DMS153 (cell line): ENCODE measurements at regions not wholly inside any gene's neighbourhood (a gene's known extent, or its start where the extent isn't known, plus 50 kb on each side); places are given as distances from the start of the nearest gene placed in this dataset.

Source experiments
- DNase-seq: peaks from one replicate; lab custom pipeline; 2025; lab: John Stamatoyannopoulos, UW

DNA sequence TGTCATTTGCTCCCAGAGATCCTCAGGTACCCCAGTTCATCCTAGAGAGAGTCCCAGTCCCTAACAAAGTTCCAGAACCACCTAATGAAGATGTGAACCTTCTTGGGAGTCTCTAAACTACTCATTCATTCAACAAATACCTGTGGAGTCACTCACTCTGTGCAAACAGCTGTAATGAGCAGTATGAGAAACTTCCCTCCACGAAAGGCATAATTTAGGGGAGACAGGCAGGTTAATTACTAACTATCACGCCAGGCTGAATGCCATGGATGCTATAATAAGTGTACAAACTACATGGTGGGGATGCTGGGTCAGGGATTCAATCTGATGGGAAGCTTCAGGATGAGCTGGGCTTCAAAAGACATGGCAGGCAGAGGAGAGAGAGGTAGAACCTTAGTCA is 70.1 kb upstream of the AFDN start:
- DNase-seq = no peak

DNA sequence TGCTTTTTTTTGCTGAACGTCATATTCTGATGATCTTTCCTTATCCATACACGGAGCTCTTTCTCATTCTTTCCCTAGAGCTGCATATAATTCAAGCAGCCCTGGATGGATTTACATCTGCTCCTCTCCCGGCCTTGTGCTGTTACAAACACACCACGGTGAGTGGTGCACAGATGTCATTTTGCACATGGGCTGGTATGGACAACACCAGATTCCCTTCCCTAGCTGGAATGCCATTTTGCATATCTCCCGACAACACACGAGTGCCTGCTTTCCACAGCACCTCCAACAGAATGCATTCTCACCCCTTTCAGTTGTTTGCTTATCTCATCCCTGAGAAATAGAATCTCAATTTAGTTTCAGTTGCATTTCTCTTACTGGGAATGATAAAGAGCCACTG is 69.5 kb upstream of the AFDN start:
- no peak for DNase-seq

DNA sequence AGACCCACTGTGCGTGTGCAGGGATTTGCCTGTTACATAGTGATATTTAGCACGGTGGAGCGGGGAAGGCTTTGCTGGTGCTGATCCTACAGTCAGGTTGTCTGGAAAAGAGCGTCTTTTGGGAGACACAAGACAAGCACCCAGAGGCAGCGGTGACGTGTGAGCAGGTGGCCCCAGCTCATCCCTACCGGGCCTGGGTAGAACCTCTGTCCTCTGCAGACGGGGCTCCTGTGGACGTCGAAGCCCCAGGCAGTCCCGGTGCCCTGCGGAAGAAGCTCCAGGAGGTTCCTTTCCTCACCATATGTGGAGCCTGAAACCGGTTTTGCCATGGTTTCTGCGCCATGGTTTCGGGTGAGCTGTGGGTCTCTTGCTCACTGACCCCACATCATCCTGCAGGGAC is 68.9 kb upstream of the AFDN start:
- no peak for DNase-seq

DNA sequence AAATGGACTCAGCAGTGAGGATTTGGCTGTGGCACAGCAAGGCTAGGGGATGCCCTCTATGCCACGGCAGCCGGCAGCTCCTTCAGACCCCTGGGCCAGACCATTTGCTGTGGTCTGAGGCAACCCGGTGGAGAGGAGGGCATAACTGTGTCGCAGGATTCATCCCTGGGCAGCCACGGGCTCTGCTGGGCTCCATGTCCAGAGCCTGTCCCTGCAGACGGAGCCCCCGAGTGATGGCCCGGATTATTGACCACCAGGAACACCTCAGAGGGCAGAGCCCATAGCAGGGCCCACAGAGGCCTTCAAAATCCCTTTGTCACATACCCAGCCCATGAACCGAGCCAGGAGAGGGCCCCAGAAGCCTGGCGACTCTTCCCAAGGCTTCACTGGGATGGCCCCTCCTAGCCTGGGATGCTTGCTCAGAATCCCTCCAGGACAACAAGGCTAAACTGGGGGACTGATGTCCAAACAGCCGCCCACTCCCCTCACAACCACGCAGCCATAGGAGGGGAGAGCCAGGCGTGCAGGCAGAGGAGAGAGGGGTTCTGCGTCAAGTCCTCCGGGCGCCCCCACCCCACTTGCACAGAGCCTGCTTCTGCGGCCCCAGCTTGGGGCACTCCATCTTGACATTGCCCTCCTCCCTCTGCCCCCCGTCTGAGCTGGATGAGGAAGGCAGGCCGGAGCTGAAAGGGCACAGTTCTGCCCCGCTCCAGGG is 68.2 kb upstream of the AFDN start:
- no peak for DNase-seq

DNA sequence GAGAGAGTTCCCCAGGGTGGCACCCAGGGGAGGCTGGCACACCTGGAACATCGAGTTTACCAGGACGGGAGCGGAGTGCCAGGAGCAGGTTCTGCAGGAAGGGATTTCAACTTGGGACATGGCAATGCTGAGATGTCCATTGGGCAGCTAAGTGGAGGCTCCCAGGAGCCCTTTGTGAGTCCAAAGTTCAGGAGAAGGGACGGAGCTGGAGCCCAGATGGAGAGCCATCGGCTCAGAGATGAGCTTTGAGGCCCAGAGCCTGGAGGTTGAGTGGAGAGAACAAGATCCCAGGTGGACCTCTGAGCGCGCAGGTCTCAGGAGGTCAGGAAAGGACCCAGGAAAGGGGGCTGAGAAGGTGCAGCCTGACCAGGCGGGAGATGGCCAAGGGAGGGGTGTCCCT is 67.5 kb upstream of the AFDN start:
- no peak for DNase-seq

DNA sequence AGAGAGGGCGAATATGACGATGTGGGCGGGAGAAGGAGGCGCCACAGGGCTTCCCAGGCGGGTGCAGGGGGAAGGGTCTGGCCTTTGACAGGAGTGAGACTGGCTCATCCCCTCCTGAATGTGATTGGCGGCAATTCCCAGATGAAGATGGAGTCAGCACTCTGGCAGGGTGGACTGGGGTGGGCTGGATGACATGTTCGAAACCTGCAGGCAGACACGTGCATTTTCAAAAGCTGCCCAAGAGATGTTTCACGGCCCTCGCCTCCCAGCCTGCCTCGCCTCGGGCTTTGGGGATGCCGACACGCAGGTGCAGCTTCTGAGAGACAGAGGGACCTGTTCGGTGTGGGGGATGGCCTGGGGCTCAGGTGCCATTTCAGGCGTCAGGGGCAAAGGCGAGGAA is 66.8 kb upstream of the AFDN start:
- no peak for DNase-seq

DNA sequence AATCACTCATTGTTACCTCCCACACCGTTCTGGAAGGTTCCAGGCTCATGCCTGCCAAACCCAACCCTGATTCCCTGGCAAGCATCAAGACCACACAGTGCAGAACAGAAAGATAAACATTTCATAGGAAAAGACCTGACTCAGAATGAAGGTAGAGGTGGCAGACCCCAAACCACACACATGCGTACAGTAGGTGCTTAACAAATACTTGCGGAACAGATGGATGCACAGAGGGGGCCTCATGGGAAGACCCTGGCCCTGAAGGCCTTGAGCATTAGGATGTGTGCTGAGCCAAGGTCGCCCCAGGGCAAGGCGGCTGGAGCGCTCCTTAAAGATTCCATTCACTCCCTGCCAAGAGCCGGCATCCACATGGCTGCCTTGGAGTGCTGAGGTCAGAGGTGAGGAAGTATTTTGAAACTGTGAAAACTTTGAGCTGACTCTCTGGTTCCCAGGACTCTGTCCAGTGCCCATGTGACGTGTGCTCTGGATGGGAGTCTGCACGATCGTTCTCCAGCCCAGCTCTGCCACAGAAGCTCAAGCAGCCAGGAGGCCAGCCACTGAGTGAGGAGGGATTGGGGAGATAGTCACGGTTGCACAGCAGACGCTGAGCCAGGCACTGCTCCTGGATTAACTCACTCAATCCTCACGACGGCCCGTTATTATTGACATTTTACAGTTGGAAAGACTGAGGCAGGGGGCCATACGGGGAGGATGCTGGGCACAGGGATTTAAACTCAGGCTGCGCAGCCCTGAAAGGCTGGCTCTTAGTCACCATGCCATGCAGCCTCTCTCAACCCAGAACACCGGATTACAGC is 65.5 kb upstream of the AFDN start:
- DNase-seq = no peak

DNA sequence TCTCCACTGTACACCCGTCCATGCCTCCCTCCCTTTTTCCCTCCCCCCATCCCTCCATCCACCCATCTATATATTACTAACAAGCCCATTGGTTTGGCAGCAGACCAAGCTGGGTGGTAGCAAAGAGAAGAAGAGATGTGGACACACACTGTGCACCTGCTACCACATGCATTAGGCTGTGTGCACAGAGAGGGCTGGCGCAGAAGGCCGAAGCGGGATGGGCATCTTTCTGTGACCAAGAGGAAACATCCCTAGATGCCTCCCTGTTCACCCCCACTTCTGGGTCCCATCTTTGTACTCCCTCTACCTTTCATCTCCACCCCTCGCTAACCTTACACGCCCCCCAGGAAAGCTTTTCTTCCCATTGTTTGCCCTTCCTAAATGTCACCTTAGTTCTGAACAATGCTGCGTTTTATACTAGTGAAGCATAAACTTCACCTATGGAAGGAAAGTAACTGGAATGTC is 64.9 kb upstream of the AFDN start:
- peak; percentile 80 for DNase-seq

DNA sequence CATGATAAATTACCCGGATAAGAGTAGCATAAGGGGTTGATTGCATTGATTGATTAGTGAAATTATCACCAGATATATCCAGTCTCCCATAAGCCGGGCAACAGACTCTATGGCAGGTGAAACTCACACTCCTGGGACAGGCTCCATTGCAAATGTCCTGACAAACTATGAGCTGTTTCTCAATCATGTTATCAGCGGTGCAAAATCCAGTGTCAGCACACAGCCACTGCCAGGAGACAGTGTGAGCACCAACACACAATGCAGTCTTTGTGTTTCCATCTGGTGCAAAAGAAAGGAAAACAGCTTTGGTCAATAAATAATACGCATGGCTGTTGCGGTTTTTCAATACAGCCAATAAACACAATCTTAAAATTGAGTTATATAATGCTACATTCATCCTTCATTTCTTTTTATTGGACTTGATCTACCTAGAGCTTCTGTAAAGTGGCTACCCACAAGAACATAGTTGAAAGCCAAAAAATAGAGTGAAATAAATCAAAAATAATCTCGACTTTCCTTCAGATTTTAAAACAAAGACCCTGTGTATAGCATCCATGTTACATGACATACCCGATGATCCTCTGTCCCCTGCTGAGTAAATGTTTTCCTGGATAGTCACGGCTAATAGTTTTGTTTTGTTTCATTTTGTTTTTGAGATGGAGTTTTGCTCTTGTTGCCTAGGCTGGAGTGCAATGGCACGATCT is 64.3 kb upstream of the AFDN start:
- peak; percentile 1 for DNase-seq

DNA sequence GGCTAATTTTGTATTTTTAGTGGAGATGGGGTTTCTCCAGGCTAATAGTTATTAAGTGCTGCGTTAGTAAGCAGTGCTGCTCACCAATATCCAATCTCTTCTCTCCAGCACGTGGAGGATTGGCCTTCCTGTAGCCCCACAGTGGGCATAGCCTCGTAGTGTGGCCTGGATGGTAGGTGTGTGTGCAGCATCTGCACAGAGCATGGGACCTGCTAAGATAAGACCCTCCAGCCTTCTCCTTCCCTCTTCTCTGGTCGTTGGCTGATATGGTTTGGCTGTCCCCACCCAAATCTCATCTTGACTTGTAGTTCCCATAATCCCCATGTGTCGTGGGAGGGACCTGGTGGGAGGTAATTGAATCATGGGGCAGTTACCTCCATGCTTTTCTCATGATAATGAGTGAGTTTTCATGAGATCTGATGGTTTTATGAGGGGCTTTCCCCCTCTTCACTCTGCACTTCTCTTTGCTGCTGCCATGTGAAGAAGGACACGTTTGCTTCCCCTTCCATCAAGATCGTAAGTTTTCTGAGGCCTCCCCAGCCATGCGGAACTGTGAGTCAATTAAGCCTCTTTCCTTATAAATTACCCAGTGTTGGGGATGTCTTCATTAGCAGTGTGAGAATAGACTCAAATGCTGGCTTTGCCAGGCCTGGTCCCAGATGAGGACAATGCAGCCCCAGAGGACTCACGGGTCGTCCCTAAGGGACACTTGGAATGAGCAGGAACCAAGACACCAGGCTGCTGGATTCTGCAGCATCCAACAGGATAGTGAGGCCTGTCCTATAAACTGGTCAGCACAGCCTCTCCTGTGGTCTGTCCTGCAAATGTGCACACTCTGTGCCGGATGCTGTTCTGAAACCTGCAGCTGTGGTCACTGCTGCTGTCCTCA is 63.4 kb upstream of the AFDN start:
- no peak for DNase-seq

DNA sequence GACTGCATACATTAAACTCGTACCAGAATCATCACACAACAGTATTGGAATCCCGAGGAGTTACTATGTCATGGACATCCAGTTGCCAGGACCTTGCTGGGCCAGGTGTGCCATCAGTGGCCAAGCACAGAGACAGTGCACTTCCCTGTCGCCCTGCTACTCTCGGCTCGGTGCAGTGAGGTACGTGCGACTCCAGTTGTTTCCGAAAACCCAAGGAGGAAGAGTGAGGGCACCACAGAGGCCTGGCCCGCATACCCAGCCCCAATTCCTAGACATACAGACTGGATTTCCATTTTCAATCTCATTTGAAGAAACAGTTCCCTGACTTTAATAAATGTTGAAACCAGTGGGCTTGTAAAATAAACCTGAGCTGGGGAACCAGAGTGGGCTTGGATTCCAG is 62.5 kb upstream of the AFDN start:
- no peak for DNase-seq

DNA sequence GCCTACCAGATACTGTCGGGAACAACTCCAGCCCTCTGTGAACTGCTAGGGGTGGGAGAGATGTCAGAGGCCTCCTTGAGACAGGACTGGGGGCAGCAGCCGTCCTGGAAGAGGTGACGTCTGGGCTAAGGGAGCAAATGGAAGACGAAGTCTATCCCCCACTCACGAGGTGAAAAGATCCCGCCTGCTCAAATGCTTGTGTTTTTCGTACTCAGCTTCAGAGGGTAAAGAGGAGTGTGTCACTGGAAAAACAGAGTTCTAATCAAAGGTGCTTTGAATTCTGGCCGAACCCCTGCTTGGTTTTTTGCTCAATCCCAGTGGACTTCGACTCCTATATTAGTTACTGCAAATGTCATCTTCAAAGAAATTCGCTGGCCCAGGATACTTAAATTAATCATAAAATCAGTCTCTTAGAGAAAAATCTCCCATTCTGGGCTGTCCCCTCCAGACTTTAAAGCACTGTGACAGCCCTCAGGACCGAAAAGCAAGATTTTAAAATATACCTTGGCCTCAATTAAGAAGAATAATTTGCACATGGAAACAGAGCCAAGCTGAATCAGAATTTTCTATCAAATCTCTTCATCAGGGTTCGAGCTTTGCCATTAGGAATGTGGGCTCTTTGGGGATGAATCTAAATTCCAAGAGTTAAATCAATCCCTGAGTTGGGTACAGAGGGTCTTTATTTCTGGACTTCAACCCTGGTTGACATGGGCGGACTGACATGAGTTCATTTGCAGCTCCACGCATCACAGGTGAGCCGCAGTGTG is 61.8 kb upstream of the AFDN start:
- DNase-seq = no peak

DNA sequence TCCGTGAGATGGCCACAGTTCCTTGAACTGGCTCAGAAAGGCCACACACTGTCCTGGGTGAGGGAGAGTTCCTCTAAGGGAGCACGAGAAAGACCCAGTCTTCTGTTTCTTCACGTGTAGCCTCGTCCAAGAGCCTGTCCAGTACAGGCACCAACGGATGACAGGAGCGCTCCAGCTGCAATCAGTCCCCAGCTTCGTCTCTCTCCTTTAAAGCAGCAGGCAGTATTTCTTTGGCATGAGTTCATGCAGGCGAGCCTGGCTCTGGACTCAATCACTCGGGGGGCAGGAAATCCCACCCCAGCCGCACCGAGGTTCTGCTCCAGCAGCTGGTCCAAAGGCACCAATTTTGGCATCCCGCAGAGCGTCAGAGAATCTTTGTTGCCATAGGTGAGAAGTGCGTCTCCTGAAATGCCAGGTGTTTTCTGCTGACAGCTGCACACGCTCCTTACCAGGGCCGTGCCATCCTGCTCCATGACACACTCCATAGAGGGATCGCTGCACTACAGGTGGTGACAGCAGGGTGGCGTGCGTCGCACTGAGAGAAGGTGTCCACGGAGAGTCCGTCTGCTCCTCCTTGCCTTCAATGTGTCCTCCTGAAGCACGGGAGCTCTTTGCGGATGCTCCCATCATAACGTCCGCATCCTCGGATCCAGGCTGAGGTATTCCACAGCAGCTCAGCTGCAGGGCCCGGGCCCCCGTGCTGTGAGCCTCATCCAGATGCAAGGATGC is 59.6 kb upstream of the AFDN start:
- peak; percentile 58 for DNase-seq

DNA sequence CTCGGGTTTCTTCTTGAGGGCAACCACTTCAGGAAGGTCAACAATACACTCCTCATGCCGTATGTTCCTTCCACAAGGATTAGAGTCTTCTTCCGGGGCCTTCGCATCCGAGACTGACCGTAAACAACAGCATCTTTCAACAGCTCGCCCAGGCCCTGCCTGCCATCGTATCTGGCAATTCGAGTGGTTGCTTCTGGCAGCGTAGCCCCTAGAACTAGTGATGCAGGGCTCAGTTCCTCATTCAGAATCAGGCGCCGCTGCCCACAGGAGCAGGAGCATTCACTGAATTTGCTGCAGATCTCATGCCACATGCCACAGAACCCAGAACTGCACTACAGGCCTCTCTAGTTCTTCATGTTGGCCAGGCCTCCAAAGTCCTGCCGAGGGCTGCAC is 59.0 kb upstream of the AFDN start:
- no peak for DNase-seq

DNA sequence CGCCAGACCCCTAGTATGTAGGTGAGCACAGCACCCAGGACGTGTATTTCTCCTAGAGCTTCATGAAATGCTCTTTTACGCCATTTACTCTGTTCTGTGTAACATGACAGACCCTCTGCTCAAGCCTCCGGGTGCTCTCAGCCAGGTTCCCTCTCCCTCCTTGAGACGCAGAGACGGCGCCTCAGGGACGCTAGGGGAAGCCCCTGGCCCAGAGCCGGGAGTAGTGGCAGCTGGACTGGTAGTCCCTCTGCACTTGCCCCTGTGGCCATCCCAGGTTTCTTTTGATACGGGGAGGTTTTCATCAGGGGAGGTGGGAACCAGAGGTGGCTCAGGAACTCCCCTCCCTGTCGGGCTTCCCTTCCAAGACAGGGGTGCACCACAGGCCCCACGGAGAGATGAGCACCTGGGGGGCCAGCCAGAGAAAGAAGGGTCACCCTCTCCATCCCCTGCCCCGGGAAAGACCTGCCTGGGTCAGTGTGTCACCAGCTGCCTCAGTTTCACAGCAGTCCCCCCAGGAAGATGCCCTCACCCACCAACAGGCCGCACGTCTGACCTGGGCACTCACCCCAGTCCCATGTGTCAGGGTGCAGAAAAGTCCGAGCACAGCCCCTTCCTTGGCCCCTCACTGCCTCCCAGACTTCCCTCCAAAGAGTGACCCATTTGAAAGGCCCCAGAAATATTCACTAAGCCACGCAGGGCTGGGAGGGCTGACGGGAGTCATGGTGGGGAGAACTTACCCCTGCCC is 58.1 kb upstream of the AFDN start:
- DNase-seq = no peak

DNA sequence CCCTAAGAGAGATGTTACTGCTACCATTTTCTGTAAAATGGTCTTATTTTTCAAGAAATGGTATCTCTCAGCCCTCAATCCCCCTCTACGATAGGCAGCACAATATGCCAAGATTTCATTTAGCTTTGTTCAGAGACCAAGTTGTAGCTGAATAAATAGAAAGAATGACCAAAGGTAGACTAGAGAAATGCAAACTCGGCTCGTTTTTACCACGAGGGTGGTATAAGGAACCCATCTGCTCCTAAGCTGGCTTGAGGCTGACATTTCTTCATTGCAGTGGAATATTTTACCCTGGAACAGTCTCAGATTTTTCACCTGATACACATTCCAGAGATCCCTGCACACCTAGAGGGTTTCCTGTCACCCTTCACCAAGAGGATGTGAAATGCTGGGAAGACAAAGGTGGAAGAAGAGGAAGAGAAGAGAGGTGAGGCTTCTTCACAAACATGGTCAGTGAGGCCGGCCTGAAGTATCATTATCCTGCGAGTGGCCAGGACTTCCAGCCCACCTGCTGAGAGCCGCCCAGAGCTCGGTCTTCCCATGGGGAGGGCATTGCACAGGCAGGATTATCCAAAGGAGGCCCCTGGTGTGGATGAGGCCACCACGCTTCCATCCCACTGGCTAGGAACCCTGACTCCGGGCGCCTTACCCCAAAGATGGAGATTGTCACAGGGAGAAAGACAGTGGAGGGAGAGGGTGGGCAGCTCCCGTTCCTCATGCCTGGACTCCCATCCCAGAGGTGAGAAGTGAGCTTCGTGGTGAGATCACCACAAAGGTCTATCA is 57.1 kb upstream of the AFDN start:
- no peak for DNase-seq

DNA sequence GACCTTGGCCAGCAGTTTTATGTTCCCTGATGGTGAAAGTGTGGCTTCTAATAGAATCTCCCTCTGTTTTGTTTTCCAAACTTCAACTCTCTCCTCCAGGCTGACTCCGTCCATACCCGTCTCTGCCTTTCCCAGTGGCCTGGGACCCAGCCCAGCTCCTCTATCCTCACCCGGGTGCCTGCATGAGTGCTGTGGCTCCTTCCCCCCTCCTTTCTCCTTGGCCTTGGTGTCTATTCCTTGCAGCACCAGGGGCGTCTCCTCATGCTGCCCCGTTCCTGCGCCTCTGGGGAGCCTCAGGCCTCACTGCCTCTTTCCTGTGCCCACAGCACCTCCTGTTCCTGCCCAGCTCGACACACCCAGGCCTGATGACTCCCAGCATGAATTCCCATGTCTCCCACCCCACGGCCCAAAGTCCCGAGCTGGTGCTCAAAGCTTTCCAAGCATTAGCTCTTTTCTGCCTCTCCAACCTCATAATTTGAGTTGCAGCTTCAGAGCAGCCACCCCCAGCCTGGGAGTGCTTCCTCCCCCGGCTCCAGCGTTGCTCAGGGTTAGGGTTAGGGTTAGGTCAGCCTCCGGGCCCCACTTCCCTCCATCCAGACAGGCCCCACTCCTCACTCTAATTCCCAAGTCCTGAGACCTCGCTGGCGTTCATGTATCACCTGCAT is 56.3 kb upstream of the AFDN start:
- no peak for DNase-seq

DNA sequence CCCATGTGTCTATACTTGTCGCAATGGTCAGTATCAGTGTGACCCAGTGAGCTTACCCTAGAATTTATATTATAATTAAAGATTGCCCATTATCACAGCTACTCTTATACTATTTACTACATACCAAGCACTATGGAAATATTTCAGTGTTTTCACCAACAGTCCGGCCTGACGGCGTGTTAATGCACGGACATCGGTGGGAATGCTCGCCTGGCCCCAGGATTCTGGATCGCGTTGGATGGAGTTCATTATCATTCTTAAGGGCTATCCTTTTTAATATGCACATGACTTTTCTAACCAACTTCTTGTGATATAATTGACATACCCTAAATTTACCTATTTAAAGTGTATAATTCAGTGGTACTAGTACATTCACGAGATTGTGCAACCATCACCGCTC is 51.8 kb upstream of the AFDN start:
- no peak for DNase-seq
